GM12878 (cell line): ENCODE measurements at regions not wholly inside any gene's neighbourhood (a gene's known extent, or its start where the extent isn't known, plus 50 kb on each side); places are given as distances from the start of the nearest gene placed in this dataset.

Experiments used
- BRCA1 ChIP-seq: IDR thresholded peaks from 2 replicates; pipeline ENCODE4 v1.6.1; 2011; ENCODE audit warnings: low read depth, low read length, improper control_type of control experiment
- TF ChIP-seq, protein P1 (sequence below): IDR thresholded peaks from 2 replicates; pipeline ENCODE4 v1.6.1; 2012; ENCODE audit warnings: low read length, inconsistent platforms
- TF ChIP-seq, protein P2 (sequence below): fragments of 450-650 bp; IDR thresholded peaks from 2 replicates; pipeline ENCODE4 v1.6.1; 2017; ENCODE audit warnings: low read depth, mild to moderate bottlenecking, moderate library complexity
- TF ChIP-seq, protein P3 (sequence below): IDR thresholded peaks from 2 replicates; pipeline ENCODE4 v1.6.1; 2011; ENCODE audit warnings: borderline replicate concordance, low read depth, mild to moderate bottlenecking, moderate library complexity, low read length; ENCODE audit not compliant: insufficient read depth, poor library complexity, severe bottlenecking

DNA sequence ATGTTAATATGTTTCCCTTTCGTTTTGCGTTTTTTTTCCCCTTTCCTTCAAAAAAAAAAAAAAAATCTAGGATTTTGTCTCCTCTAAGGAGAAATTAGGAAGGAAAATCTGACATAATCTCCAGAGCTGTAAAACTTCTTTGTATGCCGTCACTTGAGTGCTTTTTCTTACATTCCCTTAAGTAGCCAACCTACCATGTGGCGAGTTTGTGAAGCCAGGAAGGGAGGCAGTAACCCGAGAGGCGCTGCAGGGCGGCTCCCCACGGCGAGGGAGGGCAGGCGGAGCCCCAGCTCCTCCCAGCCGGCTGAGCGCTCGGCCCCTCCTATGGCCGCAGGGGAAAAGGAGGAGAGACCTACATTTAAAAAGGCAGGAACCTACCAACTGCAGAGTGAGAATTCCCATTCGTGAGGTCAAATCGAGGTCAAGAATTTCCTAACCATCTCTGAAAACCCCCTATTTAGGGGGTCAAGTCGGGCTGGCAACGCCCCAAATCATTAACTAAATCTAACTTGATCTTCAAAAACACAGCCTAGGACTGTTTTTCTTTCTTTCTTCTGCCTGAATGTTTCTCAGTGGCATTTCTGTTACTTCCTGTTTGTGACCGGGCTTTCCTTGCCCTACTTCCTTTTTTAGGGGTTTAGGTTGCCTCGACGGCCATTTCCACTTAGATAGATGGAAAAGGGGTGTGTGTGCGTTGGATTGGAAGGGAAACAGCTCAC is 345.1 kb upstream of the KLF3 start (continued):
- TF ChIP-seq, protein P1, sequence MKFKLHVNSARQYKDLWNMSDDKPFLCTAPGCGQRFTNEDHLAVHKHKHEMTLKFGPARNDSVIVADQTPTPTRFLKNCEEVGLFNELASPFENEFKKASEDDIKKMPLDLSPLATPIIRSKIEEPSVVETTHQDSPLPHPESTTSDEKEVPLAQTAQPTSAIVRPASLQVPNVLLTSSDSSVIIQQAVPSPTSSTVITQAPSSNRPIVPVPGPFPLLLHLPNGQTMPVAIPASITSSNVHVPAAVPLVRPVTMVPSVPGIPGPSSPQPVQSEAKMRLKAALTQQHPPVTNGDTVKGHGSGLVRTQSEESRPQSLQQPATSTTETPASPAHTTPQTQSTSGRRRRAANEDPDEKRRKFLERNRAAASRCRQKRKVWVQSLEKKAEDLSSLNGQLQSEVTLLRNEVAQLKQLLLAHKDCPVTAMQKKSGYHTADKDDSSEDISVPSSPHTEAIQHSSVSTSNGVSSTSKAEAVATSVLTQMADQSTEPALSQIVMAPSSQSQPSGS = peak; percentile 27; the same call in 1 of the 2 replicates
- no peak for TF ChIP-seq BRCA1
- TF ChIP-seq, protein P2, sequence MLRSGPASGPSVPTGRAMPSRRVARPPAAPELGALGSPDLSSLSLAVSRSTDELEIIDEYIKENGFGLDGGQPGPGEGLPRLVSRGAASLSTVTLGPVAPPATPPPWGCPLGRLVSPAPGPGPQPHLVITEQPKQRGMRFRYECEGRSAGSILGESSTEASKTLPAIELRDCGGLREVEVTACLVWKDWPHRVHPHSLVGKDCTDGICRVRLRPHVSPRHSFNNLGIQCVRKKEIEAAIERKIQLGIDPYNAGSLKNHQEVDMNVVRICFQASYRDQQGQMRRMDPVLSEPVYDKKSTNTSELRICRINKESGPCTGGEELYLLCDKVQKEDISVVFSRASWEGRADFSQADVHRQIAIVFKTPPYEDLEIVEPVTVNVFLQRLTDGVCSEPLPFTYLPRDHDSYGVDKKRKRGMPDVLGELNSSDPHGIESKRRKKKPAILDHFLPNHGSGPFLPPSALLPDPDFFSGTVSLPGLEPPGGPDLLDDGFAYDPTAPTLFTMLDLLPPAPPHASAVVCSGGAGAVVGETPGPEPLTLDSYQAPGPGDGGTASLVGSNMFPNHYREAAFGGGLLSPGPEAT = peak; percentile 66; the same call in 1 of the 2 replicates
- TF ChIP-seq, protein P3, sequence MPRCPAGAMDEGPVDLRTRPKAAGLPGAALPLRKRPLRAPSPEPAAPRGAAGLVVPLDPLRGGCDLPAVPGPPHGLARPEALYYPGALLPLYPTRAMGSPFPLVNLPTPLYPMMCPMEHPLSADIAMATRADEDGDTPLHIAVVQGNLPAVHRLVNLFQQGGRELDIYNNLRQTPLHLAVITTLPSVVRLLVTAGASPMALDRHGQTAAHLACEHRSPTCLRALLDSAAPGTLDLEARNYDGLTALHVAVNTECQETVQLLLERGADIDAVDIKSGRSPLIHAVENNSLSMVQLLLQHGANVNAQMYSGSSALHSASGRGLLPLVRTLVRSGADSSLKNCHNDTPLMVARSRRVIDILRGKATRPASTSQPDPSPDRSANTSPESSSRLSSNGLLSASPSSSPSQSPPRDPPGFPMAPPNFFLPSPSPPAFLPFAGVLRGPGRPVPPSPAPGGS = no peak
